Epithelial cell of esophagus (primary cell): ENCODE measurements at regions not wholly inside any gene's neighbourhood (a gene's known extent, or its start where the extent isn't known, plus 50 kb on each side); places are given as distances from the start of the nearest gene placed in this dataset.

Source experiments
- DNase-seq: peaks from one replicate; pipeline ENCODE4 v3.0.0; 2010; ENCODE audit warnings: low read depth
- H3K4me3 ChIP-seq: 2 replicates; pipeline ENCODE4 v1.5.1; 2011; ENCODE audit warnings: mild to moderate bottlenecking, low read length, control low read depth
- TF ChIP-seq, protein P1 (sequence below): IDR thresholded peaks from 2 replicates; pipeline ENCODE4 v1.5.1; 2011; ENCODE audit warnings: low read depth, mild to moderate bottlenecking, low read length, control low read depth, inconsistent platforms; ENCODE audit not compliant: insufficient read depth; ENCODE audit errors: missing control alignments

DNA sequence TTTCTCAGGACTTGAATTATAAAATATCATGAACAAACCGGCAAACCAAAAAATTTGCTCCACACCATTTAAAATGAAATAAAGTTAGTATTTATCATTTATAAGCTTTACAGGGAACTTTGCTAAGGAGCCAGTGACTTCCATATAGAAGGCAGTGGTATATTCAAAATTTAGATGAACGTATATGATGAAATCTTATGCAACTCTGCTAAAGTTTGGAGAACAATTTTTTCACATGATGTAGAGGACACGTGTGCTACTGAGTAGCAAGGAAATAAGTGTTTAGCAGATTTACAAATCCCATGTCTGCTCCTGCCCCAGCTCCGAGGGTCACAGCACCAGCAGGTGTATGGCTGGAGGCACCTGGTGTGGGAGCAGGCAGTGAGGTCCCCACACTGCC, 70.8 kb upstream of the IFNG-AS1 start:
- TF ChIP-seq, protein P1, sequence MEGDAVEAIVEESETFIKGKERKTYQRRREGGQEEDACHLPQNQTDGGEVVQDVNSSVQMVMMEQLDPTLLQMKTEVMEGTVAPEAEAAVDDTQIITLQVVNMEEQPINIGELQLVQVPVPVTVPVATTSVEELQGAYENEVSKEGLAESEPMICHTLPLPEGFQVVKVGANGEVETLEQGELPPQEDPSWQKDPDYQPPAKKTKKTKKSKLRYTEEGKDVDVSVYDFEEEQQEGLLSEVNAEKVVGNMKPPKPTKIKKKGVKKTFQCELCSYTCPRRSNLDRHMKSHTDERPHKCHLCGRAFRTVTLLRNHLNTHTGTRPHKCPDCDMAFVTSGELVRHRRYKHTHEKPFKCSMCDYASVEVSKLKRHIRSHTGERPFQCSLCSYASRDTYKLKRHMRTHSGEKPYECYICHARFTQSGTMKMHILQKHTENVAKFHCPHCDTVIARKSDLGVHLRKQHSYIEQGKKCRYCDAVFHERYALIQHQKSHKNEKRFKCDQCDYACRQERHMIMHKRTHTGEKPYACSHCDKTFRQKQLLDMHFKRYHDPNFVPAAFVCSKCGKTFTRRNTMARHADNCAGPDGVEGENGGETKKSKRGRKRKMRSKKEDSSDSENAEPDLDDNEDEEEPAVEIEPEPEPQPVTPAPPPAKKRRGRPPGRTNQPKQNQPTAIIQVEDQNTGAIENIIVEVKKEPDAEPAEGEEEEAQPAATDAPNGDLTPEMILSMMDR: no peak
- no peak overlapping the region for H3K4me3 ChIP-seq
- no peak for DNase-seq

DNA sequence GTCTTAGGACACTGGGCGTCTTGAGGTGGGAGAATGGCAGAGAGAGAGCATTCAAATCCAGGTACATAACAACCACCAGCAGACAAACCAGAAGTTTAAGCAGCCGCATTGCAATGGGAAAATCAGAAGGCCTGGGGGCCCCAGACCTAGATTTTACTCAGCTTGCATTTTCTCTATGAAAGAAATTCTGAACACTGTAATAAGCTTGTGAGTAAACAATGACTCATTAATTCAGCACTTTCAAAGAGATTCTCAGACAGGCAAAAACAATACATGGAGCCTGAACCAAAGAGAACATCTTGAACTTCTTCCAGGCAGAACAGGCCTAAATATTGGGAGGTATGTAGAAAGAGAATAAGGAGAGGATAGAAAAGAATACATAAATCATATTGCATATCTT, 69.8 kb upstream of the IFNG-AS1 start:
- TF ChIP-seq, protein P1: no peak
- DNase-seq: peak; percentile 83

DNA sequence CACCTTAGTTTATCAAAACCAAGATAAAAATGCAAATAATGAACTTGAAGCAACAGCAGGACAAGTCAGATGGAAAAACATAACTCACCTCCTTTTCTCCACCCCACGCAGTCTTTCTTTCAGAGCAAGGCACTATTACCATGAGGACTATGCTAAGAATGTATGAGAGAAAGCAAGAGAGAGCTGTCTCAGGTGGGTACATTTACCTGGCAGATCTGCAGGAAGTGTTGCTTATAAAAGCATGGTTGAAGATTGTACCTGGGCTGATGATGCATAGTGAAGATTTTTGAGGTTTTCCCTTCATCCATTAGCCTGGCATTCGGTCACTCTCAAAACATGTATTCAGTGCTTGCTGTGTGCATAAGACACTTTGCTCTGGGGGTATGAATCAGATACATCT, 68.8 kb upstream of the IFNG-AS1 start:
- DNase-seq: peak; percentile 89
- TF ChIP-seq, protein P1: no peak
- H3K4me3 ChIP-seq: no peak overlapping the region

More for the DNA sequence above, 69.8 kb upstream of the IFNG-AS1 start:
- no peak overlapping the region for H3K4me3 ChIP-seq

DNA sequence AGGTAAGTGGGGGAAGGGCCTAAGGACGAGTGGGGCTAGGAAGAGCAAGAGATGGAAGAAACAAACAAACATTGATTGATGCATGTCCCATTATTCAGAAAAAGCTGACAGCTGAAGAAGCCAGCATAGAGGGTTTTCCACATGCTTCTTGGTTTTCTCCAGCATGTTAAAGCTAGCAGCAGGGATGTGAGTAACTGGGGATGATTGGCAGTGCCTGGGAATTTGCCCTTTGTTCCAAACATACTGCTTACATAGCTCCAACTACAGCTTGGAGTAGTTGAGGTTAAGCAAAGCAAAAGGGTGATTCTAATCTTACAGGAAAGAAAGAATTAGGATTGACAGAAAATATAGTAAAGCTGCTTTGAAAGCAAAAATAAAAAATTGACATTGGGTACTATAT, 68.0 kb upstream of the IFNG-AS1 start:
- DNase-seq: peak; percentile 85
- no peak overlapping the region for H3K4me3 ChIP-seq
- TF ChIP-seq, protein P1: no peak

DNA sequence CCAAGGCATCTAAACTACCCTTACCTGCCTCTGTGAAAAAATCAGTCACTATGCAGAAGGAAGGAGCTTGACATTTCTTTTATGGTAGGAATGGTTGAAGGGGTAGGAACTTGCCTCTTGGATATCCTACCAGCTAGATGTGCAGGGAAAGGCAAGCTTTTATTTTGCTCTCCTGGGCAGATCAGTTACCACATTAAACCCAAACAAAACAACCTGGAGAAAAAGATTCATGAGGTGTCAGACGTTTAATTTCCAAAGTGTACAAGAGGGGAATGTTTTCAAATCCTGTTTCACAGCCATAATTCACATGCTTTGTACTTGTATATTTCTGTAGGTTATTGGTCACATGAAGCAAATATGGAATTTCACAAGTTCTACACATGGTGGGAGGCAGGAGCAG, 67.0 kb upstream of the IFNG-AS1 start:
- H3K4me3 ChIP-seq: no peak overlapping the region
- TF ChIP-seq, protein P1: no peak
- DNase-seq: no peak

DNA sequence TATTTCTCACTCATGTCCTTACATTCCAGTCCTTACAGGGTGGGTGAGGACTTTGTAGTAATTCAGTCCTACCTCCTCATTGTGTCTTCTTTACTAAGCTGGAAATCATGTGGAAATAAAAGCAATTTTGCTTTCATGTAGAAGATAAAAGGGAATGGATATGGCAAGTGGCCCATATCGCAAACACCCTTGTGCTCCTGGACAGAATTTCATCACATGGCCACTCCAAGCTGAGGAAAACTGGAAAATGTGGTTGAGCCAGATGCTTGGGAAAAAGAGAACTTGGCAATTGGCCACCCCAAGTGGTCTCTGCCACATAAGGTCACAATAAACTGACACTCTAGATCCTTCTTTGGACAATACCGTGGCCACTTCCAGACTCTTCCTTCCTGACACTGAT, 64.2 kb upstream of the IFNG-AS1 start:
- DNase-seq: no peak
- TF ChIP-seq, protein P1: no peak
- no peak overlapping the region for H3K4me3 ChIP-seq

DNA sequence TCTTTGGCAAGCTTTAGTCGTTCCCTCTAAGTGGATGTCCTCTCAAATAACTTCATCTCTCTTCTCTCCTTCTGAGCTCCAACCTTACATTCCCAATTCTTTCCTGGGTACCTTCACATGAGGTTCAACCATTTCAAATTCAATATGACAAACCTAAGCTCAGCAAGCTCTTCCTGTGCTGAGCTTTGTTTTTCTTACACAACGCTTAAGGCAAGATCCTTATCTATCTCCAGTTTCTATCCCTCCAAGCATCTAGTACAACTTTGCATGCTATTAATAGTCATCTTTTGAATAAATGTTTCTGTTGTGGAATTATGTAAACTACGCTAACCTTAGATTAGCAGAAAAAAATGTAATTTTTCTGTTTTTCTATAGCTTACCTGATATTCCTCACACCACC, 63.7 kb upstream of the IFNG-AS1 start:
- DNase-seq: no peak
- H3K4me3 ChIP-seq: no peak overlapping the region
- TF ChIP-seq, protein P1: no peak
